Embryonic facial prominence (tissue), 1 donor: ENCODE measurements at regions not wholly inside any gene's neighbourhood (a gene's known extent, or its start where the extent isn't known, plus 50 kb on each side); places are given as distances from the start of the nearest gene placed in this dataset.

Experiments used
- DNase-seq: peaks from one replicate; pipeline ENCODE4 v3.0.0-alpha.2; 2016; ENCODE audit errors: extremely low spot score

DNA sequence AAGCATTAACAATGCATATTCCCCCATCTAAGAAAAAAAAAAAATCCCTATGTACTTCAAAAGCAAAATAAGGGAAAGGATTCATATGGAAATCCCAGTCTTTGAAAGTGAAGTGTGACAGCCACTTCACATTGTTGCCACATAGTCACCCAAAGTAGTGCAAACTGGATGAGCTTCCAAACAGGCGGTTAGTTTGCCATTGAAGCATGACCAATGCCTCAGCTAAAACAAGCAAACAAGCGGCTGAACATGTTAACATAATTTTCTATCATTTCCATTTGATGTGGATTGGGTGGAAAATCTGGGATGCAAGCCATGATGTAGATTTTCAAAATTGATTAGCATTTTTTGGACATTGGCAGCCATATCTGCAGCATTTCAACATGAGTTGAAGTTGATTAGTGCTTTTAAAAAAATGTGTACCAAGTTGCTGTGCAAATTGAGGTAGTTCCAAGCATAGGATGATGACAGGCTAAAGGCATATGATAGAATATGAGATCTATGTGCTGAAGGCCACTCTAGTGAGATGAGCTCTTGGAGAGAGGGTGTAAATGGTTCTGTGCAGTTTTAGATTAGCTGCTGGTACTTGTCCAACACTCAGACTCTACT, 405.2 kb downstream of the NR2F2 start:
- DNase-seq, result no peak

GRCh38 chr15:96736384-96736783, 405.9 kb downstream of the NR2F2 start:
- DNase-seq, result no peak

- no peak for DNase-seq
Observed at GRCh38 chr15:96737408-96737807, 406.9 kb downstream of the NR2F2 start.

DNA sequence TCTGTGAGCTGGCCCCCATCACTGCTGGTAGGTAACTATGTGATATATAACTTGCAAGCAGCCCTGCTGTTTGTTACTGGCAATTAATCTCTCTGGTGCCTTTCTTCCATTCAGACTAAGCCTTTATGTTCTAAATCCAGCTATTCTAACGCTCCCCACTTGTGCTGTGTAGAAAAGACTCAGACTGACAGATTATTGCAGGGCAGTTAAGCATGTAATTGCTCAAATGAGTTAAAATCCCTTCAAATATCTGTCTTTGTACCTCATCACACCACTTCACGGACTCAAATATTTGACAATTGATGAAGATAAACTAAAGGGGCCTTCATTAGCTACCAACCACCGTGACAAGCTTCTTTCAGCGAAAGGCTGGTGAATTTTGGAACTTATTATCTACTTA, 416.2 kb downstream of the NR2F2 start:
- DNase-seq, result no peak

DNA sequence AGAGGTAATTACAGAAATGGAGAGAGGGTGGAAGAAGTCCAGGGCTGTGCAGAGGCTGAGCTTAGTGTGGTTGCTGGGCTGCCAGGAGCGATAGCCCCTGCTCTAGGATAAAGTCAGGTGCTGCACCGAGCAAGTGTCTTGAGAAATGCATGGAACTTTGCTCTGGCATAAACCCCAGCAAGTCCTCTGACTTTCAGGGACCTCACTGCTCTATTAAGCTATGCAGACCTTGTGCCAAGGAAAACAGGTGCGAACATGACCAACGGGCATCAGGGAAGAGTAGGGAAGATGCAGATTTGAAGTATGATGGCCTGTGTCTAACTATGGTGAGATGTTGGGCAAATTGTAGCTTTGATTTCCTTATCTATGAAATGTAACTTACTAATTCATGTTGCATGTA, 416.8 kb downstream of the NR2F2 start:
- DNase-seq, result no peak

- DNase-seq, result no peak
Observed at GRCh38 chr15:96750361-96750760, 419.9 kb downstream of the NR2F2 start.

- no peak for DNase-seq
Observed at GRCh38 chr15:96756146-96756545, 425.6 kb downstream of the NR2F2 start.

DNA sequence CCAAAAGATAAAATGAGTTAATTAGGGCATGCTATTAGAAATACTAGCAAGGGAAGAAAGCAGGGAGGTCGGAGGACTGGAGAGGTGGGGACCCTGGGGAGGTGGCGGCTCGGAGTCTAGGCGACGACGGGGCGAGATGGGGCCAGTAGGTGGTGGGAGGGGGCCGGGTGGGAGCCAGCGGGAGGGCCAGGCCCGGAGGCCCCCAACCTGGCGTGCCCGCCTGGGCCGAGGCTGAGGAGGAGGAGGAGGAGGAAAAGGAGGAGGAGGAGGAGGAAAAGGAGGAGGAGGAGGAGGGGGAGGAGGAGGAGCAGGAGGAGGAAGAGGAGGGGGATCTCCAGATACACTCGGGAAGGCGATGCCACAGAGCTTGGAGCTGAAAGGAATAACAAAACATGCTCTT, 426.2 kb downstream of the NR2F2 start:
- no peak for DNase-seq

DNA sequence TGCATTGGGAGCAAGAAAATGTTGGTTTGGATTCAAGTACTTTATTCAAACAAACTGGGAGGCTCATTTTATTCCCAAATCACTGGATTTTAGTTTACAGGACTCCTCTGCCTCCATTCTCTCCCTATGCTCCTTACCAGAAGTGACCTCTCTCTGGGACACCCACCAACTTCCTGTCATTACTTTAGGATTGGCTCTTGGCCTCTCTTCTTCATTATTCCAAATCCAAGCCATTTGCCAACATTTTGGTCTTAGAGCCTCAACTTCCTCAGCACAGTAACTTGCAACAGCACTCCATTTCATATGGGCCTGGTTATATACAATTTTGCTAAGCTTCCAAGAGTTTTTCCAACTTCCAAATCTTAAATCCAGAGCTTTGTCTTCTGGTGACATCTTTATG, 432.1 kb downstream of the NR2F2 start:
- no peak for DNase-seq

DNA sequence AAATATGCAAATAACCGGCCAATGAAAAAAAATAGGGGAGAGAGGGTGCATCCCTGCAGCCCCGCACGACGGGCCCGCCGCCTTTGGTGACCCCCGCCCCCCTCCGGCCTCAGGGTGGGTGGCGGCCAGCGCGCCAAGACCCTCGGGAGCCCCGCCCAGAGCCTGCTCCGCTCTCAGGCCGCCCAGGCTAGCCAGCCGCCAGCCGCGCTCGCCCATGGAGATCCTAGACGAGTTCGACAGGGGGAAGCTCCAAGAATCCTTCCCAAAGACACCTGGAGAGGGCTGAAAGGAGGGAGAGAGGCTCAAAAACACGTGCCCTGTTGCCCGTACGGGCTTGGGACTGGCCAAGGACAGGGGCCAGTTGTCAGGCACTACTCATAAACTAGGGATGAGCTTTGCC, 434.0 kb downstream of the NR2F2 start:
- no peak for DNase-seq

DNA sequence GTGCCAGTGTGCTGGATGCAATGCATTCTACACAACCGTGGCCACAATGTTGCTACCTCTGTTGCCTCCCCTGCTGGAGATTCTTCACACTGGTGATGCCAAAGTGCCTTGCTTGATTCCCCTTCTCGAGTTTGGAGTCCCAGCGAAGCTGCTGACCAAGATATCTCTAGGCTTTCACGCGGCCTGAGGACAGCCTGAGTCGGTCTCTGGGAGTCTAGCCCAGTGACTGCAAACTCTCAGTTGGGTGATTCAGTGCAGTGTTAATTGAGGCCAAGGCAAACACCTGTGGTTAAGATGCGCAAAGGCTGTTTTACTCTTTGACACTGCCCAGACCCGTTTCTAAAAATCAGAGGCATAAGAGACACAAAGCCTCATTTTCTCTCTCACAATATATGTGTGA, 434.4 kb downstream of the NR2F2 start:
- DNase-seq, result no peak

GRCh38 chr15:96766366-96766765, 435.9 kb downstream of the NR2F2 start:
- DNase-seq, result no peak

DNA sequence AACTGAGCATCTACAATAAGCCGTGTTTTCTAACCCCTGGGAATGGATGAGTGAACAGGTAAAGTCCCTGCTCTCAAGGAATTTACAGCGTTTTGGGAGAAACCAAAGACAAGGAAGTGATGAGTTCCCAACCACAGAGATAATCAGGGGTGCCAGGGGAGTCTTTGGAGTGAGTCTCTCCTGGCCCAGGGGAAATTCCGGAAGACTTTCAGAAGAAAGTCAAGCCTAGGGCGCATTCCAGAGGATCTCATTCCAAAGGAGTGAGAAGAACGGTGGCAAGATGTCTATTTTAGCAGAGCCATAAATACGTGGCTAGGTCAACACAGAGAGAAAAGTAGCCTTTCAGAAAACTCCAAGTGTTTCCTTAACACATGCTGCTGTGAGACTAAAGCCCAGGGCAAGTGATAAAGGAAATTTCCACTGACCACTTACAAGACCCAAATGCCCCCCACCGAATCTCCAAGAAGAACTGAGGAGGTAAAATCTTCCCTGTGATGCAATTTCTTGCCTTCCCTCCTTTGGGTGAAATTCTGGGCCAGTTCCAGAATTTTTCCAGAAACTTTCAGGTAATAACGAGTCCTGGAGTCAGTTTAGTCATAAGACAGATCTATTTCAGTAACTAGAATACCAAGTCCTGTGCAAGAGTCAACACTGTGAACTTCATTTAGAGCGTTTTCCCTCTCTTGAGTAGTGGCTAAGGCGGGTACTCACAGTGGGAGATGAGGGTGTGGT, 437.4 kb downstream of the NR2F2 start:
- DNase-seq, result no peak

DNA sequence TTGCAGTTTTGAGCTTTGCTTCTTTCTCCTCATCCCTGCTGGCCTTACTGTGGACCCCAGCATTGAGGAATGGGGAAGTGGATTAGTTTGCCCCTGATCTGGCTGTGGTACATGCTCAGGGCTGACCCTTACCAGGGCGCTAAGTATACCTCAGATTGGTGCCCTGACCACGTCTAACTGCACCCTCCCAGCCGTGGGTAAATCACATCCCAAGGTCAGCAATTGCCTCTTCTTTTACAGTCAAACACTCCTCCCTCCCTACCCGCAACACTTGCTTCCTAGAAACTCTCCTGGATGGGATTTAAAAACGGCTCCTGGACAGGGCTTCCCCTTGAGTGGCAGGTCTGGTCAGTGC, 437.9 kb downstream of the NR2F2 start:
- no peak for DNase-seq

DNA sequence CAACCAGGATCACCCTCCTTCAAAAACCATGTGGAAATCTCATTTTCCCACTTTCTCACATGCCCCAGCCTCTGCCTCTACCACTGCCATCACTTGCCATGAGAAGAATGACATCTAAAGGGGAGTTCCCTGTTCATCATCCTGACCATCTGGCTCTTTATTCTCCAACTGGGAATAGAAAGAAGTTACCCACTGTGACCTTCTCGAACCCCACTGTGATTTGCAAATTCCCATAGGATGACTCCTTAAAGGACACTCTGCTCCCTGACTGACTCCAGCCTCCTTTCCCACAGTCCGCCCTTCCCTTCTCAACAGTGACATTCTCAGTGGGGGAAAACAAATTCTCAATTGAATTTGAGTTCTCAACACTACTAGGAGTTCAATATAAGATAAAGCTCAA, 440.5 kb downstream of the NR2F2 start:
- no peak for DNase-seq

GRCh38 chr15:96774216-96774615, 443.7 kb downstream of the NR2F2 start:
- no peak for DNase-seq

DNA sequence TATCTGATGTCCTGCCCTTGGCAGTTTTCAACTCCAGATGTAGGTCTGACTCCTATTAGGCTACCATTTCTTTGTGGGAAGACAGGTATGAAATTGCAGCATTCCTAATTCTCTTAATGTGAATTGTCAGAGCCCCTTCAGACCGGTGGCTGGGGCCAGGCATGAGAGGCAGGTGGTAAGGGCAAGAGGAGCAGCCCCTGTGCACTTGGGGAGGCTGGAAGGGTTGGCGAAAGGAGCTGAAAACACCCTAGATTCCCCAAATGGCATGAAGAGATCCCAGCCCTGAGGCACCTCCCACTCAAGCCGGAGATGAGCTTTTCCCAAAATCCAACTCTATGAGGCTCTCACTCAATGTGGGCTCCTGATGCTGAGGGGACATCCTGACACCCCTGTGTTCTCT, 453.2 kb downstream of the NR2F2 start:
- no peak for DNase-seq

DNA sequence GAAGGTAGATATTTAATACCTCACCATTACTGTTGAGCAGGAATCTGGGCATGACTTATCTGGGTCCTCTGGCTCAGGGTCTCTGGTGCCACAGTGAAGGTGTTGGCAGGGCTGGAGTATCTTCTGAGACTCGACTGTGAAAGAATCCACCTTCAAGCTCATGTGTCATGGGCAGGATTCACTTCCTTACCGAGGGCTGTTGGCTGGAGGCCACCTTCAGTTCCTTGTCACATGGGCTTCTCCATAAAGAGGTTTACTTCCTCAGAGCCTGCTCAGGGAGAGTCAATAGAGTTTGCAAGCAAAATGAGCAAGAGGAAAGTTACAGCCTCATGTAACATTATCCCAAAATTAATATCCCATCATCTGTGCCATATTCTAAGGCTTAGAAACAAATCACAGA, 459.5 kb downstream of the NR2F2 start:
- DNase-seq, result no peak

GRCh38 chr15:96792216-96792615, 461.7 kb downstream of the NR2F2 start:
- no peak for DNase-seq

GRCh38 chr15:96796841-96797240, 466.3 kb downstream of the NR2F2 start:
- no peak for DNase-seq

GRCh38 chr15:96801576-96802150, 471.2 kb downstream of the NR2F2 start:
- no peak for DNase-seq

- no peak for DNase-seq
Observed at GRCh38 chr15:96802611-96803255, 472.2 kb downstream of the NR2F2 start.

DNA sequence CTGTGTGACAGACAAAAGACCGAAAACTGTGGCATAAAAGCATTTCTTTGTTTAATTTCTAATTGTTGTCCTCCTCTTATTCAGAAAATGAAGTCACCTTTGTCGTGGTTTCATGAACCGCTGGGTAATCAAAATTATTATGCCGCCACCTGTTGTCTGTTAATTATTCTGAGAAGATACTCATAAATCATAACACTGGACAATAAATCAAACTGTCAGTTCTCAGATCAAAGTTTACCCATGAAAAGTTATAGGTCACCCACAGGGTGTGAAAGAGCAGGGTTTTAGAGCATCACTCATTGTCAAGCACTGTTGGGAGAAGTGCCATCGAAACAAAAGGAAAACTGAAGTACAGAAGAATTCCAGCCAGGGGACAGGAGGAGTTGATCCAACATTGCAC, 474.3 kb downstream of the NR2F2 start:
- DNase-seq, result no peak
